Activated CD8-positive, alpha-beta memory T cell treated with anti-CD3 and anti-CD28 coated beads for 4 hours (primary cell): ENCODE measurements at regions not wholly inside any gene's neighbourhood (a gene's known extent, or its start where the extent isn't known, plus 50 kb on each side); places are given as distances from the start of the nearest gene placed in this dataset.
A peak's percentile ranks its signal among the peaks of the same experiment; 100 is the strongest.

Source experiments
- DNase-seq, 2 donors: peaks; one replicate each; pipeline ENCODE4 v3.0.0-alpha.2; 2020; ENCODE audit warnings: low read depth in 2 of 2

DNA sequence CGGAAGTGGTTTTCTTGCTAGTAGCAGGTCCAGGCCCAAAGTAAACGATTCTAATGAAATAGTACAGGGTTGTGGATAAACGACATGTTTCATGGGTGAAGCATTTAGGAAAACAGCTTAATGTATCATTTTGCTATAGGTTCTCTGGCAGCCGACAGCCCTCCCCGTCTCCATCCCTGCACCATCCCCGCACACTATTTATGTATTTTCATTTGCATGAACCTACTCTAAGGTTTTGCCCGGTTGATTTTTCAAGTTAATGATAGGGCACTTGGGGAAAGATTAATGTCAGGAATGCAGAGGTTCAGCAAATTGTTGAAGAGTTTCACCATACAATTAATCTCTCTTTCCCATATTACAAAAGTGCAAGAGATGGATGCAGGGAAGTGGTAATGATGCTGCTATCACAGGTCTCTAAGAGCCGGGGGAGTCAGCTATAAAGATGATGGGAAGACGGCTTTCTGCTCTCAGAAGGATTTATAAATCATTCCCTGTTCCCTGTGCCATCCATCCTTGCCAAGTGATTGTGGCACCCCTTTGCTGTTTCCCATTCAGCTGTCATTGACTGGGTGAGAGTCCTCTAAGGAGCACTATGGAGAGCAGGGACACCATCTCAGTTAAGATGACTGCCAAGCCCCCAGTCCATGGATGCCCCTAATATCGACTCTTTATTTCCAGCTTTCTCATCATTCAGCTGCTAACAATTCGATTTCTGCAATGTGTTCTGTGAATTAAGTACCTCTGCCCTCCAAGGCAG lies 186.3 kb downstream of the IRS2 start:
- no peak for DNase-seq

DNA sequence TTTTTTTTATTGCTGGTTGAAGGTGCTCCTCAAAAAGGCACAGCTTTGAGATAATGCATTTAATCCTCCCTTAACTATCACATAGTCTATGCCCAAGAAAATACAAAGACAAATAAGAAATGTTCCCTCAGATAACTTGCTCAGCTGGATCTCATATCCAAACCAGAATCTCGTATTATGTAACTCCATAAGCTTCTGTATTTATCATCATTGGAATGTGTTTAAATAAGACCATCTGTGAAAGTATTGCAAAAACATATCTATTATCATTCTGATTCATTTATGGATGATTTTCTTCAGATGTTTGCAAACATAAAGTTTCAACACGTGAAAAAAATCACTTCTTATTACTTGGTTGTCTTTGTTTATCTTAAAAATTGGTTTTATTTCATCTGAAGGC lies 190.9 kb downstream of the IRS2 start:
- no peak for DNase-seq

DNA sequence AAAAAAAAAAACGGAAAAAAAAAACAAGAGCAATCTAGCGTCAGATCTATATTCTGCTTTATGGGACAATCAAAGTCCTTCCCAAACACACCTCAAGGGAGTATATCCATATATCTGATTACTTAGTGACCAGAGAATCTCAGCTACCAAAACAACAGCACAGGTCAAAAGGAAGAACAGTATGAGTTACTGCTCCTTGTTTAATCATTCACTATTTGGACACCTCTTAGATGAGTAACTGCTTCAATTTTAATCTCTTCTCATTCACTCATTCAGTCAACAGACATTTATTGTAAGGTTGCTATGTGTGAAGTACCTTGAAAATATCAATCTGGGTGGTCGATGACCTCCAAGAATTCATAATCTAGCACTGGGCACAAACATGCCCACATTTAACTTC lies 193.2 kb downstream of the IRS2 start:
- no peak for DNase-seq

DNA sequence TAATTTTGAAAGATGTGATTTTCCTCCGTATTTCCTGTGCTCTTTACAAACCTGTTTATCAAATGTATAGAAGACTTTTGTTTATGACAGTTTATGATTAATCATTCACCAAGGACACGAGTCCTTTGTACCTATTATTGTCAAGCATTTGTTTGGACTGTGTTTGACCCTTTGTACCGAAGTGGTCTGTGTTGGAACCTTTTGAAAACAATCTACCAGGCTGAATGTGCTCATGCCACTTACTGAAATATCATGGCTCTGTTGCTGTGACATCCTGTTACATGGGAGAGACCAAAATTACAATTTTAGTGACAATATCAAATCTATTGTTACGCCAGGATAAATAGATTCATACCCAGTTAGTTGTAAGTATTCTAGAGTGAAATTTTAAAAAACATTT lies 193.6 kb downstream of the IRS2 start:
- no peak for DNase-seq

DNA sequence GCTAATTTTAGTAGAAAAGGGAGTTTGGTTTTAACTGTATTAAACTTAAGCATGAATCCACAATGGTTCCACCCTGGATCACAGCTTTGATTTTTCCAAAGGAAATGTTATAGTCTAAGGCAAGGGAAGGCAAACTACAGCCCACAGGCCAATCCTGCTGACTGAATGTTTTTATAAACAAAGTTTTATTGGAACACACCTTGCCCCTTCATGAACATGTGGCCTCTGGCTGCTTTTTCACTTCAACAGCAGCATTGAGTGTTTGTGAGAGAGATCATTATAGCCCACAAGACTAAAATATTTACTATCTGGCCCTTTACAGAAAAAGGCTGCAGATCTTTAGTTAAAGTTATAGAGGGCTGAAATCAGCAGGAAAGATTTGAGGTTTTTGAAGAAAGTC lies 198.7 kb downstream of the IRS2 start:
- no peak for DNase-seq

DNA sequence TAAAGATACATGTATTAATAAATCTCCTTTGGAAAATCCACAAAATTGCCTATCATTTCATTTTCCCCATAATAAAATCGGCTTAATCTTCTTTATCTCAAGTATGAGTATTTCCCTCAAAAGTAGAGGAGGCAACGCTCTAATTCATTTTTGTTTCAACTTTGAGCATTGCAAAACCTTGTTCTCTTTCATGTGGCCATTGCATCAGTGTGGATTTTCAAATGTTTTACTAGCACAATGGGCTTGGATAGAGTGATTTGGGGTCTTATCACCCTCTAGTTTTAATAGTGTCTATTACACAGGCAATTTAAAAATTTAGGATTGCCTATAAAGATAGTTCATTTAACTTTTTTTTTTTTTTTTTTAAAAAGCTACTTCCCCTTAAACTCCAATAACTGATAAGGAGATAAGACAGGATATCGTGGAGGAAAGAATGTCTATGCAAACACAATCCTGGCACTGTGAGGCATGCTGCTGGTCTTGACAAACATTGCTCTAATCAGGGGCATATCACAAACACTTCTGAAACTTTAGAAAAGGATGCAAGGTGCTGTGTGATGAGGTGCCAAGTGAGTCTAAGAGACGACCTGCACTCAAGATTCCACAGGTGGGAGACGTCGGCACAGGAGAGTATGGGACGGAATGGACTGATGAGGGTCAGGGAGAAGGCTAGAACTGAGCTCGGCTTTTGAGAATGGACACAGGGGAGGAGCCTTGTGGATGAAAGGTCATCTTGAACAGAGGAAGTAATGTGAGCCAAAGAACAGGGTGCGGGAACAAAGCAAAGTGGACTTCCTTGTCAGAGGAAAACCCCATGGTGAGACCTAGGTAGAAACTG lies 199.7 kb downstream of the IRS2 start:
- DNase-seq = no peak

DNA sequence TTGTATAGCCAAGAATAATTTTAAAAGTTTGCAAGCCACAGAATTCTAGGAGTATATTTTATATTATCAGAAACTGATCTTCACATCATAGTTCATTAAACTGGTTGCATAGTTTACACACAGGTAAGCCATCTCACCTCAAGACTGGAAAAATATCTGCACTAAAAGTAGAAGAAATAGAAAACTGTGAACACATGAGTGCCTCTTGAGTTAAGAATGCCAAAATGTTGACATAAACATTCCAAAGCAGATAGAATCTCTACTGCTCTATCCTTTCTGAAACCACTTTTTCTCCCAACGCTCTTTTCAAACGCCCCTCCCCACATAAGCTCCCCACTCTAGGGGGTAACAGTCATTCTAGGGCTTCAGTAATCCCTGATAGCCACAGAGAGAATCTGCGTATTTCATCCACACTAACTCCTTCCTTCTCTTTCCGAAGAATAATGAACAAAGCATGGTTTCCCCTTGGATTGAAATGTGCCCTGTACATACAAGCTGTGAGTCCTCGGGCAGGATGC lies 201.5 kb downstream of the IRS2 start:
- DNase-seq = no peak

DNA sequence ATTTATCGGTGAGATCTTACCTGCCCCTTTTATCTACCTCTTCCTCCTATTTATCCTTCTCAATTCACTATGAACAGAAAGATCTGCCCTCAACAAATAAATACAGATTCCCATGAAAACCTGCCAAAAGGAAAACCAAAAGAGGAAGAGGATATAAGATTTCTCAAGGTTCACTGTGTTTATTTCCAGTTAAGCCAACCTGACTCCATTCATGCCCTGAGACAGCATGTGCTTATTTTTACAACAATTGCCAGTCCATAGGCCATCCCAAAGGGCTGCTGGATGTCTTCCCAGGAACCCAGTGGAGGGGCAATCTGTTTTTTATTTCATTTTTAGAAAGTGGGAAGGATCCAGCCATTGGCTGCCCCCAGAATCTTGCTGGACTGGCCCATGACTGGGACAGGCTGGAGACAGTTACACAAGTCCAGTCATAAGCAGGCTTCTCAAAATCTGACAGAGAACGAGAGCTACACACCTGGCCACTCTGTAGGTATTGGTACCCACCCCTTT lies 209.1 kb downstream of the IRS2 start:
- DNase-seq = no peak

DNA sequence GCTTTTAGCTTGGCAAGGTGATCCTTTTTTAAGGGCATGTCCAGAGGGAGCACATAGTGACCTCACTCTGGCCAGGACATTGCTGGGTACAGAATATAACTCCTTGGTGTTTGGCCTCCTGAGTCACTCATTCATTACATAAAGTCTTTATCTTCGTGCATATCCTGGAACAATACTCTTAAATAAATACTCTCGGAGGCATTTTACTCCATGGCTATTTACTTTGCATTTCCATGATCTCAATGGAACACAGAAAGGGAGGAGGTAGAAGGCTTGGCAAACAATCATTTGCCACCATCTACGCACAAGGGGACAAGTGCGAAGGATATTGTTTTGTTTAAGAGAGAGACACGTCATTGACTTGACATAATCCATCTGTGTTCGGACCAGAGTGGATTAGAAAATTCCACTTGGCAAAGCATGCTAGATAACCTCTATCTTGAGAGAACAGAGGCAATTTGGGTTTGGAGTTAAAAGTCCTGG lies 210.0 kb downstream of the IRS2 start:
- no peak for DNase-seq

DNA sequence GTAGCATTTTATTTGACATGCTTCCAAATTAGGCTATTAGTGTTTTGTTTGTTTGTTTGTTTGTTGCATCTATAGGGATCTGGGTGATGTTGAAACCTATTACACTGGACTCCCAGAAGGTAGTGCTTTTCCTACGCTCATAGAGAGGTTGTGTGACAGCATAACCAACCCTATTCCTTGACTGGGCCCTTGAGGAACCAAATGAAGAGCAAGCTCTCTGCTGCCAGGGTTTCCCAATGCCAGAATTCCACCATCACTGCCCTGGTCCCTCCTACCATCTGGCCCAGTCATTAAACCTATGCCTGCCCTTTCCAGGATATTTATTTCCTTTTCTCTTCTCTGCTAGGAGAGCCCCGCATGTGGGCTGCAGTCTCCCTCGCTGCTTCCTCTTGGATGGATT lies 210.6 kb downstream of the IRS2 start:
- DNase-seq = no peak

DNA sequence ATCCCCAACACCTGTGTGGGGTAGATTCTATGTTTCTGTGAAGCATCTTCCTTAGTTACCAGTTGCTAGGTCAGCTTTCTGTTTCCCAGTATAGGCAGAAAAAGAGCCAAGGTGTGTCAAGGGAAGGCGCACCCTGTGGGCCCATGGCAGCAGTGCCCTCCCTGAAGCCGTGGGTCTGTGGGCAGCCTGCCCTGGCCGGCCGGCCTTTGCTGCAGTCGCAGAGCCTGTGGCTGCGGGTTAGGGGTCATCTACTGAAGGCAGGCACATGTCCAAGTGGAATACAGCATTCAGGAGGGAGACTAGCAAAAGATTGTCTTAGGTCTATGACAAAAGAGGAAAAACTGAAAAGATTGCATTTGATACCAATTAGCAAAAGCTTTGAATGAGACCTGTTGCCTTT lies 214.0 kb downstream of the IRS2 start:
- no peak for DNase-seq

DNA sequence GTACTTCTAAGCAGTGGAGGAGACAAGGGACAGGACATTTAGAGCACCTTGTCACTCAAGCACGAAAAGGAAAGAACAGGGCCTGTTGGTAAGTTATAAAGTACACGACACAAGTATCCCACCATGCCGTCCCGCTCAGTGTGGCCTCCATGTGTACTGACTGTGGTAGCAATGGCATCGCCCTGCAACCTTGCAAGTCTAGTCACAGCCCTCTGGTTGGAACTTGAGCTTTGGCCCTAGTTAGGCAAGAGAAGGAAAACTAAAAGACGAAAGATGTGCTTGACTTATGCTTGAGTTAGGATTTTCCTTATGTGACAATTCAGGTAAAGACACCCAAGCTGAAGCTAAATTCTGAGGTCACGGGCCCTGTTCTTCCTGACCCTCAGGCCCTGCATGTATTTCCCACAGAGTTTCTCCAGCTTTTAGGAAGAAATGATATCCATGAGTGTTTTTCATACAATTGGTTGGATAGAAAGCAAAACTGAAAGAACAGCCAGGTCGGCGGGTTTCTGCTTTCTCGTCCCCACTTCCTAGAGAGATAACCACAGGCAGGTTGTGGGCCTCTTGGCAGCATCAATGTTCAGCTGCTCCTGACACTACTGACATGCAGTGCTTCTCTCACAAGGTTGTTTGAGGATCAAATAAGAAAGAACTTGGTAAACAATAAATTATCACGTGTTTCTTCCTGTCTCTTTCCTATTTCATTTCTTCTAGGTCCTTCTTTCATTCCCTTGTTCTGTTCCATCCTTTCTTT lies 216.2 kb downstream of the IRS2 start:
- DNase-seq = peak in 1 of 2 donors; percentile 12

DNA sequence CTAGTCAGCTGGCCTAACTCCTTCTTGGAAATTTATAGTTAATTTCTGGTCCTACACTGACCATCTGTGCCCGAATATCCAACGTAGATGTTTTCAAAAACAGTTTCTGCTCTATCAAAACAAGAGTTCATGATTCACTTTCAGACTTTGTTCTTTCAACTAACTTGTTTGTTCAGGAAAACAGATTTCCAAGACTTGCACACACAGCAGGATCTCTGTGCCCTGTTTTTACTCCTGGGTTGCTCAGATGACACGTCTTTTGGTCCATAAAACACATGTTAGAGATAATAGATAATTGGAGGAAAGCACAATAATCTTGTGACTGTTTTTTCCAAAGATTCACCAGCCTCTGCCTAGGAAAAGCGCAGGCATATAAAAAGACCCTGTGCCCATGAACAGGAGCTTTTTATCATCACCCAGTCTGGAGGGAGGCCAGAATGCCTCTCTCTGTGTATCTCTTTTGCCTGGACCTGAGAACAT lies 218.0 kb downstream of the IRS2 start:
- DNase-seq = no peak

DNA sequence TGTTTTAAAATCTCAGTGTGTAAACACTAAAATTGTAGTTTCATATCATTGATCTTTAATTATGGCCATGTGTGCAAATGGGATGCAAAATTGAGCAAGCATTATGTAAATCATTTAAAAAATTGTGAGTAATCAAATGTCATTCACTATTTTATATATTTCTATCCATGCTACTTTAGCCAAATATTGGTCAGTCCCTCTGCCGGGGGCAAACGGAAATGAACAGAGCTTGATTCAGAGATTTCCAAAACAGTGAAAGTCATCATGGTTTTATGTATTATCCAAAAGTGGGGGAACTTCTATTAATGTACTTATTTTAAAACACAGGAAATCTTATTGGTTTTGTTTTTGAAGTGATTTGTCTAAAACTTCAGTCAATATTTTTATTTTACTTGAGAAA lies 219.1 kb downstream of the IRS2 start:
- DNase-seq = no peak

DNA sequence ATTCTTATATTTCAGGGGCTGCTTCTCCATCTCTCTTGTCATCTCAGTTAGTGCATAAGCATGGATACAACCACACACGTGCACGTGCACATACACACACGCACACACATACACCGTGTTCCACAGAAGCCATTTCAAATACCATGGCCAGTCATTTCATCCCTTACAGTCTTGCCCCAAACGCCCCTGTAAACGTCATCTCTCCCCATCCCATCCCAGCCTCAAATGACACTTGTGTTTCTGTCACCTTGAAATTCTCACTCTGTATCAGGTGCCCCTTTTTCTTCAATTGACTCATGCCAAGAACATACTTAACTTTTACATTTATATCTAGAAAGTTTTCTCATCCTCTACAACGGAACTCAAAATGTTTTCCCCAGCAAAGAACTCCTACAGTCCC lies 220.5 kb downstream of the IRS2 start:
- DNase-seq = no peak

DNA sequence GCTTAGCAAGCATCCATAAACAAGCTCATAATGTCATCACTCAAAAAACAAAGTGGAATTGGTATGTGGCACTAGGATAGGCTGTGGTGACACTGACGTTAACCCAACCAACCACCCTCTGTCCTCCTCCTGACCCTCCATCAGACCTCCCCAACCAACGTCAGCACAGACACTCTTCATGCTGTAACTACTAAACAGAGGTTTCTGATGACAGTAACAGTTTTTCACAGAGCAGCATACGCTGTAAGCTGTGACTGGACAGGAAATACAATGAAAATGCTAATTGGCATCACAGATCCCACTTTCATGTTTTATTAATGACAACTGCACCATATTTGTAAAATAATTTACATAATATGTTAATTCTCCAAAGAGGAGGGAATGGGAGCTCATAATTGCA lies 238.0 kb downstream of the IRS2 start:
- DNase-seq = no peak

DNA sequence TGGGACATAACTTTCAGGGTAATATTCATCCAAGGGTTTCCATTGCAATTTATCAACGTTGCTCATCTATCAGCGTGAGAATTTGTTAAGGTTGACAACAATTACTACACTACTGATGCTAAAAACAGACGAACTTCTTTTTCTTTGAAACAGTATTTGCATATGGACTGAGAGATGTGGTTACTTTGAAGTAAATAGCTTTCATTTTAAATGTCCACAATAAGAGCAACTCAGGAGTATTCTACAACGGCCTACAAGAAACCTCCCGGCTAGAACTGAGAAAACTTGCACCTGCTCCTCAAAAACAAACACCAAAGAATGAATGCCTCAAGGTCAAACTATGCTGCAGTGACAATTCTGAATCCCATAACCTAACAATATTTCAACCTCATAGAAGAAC lies 238.4 kb downstream of the IRS2 start:
- DNase-seq = no peak

DNA sequence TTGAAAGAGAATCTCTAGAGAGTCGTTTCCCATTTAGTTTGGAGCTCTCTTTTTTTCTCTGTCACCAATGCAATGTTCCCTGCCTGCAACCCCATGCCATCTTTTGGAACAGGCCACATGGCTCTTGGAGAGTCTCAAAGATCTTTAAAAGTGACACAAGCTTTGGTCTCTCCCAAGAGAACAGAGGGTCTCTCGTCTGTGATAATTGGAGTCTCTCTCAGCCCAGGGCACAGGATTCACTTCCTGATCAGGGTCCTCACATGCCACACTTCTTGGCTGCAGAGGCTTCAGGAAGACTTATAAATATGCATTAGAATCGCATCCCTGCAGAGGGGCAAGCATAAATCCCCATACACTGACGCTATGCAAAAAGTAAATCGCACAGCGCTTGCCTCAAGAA lies 240.5 kb downstream of the IRS2 start:
- DNase-seq = no peak

DNA sequence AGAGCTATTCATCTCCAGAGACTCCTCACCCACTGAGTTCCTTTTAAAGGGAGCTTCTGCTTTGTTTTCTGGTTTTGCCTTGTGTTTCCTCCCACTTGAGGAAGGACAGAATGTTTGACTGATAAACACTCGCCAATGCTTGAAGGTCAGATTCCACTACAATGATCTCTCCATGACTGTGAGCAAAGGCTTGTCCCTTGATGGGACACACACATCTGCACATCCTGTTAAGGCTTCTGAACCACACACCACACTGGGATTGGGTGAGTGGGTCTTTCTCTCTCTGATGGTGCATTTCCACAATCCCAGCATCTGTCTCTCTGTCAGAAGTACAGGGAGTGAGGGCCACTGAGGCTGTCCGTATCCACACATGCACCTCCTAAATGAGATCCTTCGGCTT lies 245.3 kb downstream of the IRS2 start:
- no peak for DNase-seq

DNA sequence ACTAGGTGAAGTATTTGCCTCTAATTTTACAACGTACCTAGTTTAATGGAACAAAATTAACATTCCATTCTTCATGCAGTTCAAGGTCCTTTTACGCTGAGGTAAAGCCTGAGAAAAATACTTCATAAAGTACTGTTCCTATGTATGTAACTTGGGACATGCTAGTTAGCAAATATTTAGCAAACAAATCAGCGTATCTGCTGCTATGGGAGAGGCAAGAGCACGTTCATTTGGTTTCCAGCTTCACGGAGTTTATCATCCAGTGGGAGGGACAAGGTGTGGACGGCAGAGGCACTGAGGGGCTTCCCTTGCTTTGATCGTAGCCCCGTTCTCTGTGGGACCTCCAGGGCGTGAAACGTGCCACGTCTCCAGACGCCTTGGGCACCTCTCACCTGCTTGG lies 248.8 kb downstream of the IRS2 start:
- no peak for DNase-seq

DNA sequence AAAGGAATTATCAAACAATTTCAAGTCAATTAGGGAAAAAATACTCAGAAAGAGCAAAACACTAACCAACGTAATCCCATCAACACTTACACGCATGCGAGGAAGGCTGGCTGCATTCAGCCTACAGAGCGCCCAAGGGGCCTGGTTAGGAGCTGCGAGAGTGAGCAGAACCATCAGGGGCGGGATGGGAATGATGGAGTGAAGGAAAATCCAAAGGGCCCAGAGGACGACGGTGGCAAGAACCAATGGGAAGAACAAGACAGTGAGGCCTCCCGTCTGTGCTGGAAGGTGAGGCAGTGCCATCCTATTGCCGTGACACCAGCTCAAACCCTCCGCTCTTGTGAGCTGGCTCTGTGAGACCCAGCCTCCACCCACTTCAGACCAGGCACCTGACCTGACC lies 253.0 kb downstream of the IRS2 start:
- DNase-seq = no peak

DNA sequence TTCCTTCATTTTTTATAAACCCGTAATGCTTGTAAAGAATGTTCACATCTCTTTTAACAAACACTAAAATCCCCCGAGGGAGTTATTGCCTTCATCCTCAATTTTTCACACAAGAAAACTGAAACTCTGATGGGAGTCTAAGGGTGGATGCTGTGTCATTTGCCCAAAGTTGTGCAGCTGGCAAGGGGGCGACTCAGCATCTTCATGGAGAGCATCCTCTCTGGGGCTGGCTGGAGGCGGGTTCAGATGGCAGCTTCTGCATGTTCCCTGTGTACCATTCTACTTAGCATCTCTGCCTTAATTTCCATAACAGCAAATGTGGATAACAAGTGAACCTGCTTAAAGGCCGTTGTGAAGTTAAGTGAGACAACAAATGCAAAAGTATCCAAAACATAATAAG lies 256.4 kb downstream of the IRS2 start:
- DNase-seq = no peak
